Mesodermal cell (in vitro differentiated cells): ENCODE measurements at regions not wholly inside any gene's neighbourhood (a gene's known extent, or its start where the extent isn't known, plus 50 kb on each side); places are given as distances from the start of the nearest gene placed in this dataset.

Experiments
- H3K27ac ChIP-seq: 2 replicates; pipeline ENCODE4 v1.7.0; 2013; ENCODE audit warnings: mild to moderate bottlenecking, low read depth, low read length, moderate library complexity; ENCODE audit not compliant: severe bottlenecking
- H3K36me3 ChIP-seq: 2 replicates; pipeline ENCODE4 v1.7.1; 2013; ENCODE audit warnings: mild to moderate bottlenecking, low read length, moderate library complexity; ENCODE audit not compliant: control insufficient read depth, insufficient read depth
- H3K4me1 ChIP-seq: one replicate; pipeline ENCODE4 v1.7.1; 2013; ENCODE audit warnings: mild to moderate bottlenecking, low read length; ENCODE audit not compliant: insufficient read depth, control insufficient read depth, poor library complexity, severe bottlenecking
- H3K4me3 ChIP-seq: 2 replicates; pipeline ENCODE4 v1.7.0; 2013; ENCODE audit warnings: low read length, control low read depth, mild to moderate bottlenecking; ENCODE audit not compliant: insufficient read depth, poor library complexity, severe bottlenecking; ENCODE audit errors: extremely low read depth
- H3K9me3 ChIP-seq: 2 replicates; pipeline ENCODE4 v1.7.1; 2013; ENCODE audit warnings: mild to moderate bottlenecking, low read length, moderate library complexity; ENCODE audit not compliant: control insufficient read depth
- WGBS, 2 experiments: methylation state at CpG; one replicate each; pipeline ENCODE4 v1.1.5; 2013; ENCODE audit warnings: missing lambda C conversion rate in 2 of 2; ENCODE audit not compliant: insufficient coverage in 2 of 2; 5-methylcytosine and 5-hydroxymethylcytosine counted together

GRCh38 chr2:226330206-226330605, 469.4 kb downstream of the IRS1 start:
- no peak overlapping the region for H3K4me3 ChIP-seq

DNA sequence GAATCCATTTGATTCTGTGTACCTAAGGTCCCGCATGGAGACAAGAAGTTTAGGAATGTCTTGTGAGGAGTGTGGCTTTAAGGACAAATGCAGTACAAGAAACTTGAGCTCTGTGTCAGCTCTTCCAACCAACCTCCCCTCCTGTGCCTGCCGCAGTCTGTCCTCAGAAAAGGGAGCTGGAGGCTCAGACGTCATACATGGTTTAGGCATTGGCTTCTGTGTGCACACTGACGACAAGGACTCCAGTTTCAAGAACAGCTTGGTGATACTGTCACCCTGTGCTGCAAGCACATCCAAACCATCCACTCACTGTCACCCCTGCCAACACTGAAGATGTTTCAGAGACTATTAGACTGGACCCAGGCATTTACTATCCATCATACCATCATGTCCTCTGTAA, 470.4 kb downstream of the IRS1 start:
- H3K27ac ChIP-seq = no peak overlapping the region
- H3K4me3 ChIP-seq = no peak overlapping the region
- 92 to 100% methylated on average over 4 of the region's 4 CpGs for WGBS, 2 experiments
- H3K9me3 ChIP-seq = no peaks in the 10 kb centered on the region
- no peaks in the 10 kb centered on the region for H3K36me3 ChIP-seq
- no peaks in the 10 kb centered on the region for H3K4me1 ChIP-seq

More at GRCh38 chr2:226330206-226330605, 469.4 kb downstream of the IRS1 start:
- no peaks in the 10 kb centered on the region for H3K36me3 ChIP-seq
- H3K4me1 ChIP-seq = no peaks in the 10 kb centered on the region
- no peaks in the 10 kb centered on the region for H3K9me3 ChIP-seq
- H3K27ac ChIP-seq = no peak overlapping the region

DNA sequence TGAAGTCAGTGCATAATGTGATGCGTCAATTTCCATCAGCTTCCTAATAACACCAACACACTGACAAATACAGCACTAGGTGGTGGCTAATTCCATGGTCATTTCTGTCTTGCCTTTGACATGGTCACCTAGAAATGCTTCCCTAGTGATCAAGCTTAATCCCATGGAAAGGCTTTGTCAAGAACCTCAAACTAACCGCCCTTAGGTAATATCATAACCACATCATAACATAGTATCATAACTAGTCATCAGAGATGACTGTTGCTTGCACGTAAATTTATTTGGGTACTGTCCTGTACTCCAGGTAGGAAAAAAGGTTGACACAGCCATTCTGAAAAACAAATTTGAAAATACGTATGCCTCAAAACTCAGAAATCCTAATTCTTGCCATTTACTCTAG, 471.8 kb downstream of the IRS1 start:
- H3K9me3 ChIP-seq = no peaks in the 10 kb centered on the region
- no peaks in the 10 kb centered on the region for H3K36me3 ChIP-seq
- 90 to 100% methylated on average over 2 of the region's 4 CpGs for WGBS, 2 experiments
- no peak overlapping the region for H3K27ac ChIP-seq
- no peaks in the 10 kb centered on the region for H3K4me1 ChIP-seq
- H3K4me3 ChIP-seq = no peak overlapping the region

DNA sequence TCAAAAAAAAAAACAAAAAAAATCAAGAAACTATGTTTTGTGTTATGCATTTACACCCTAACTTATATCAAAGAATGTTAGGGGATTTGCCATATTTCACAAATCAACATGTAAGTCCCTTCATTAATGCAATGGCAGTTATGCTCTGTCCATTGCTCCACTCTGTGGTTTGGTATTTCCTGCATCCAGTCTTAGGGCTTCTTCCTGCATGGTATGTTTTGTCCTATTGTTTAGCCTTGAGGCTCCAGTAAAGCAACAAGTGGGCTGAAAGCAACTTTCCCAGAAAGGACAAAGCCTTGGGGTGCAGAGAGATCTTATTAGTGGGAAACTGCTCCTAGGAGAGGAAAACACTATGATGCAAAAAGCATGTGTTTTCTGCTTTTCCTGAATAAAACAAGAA, 474.1 kb downstream of the IRS1 start:
- H3K36me3 ChIP-seq = no peaks in the 10 kb centered on the region
- H3K27ac ChIP-seq = no peak overlapping the region
- no peak overlapping the region for H3K4me3 ChIP-seq
- no peaks in the 10 kb centered on the region for H3K9me3 ChIP-seq
- H3K4me1 ChIP-seq = no peaks in the 10 kb centered on the region

DNA sequence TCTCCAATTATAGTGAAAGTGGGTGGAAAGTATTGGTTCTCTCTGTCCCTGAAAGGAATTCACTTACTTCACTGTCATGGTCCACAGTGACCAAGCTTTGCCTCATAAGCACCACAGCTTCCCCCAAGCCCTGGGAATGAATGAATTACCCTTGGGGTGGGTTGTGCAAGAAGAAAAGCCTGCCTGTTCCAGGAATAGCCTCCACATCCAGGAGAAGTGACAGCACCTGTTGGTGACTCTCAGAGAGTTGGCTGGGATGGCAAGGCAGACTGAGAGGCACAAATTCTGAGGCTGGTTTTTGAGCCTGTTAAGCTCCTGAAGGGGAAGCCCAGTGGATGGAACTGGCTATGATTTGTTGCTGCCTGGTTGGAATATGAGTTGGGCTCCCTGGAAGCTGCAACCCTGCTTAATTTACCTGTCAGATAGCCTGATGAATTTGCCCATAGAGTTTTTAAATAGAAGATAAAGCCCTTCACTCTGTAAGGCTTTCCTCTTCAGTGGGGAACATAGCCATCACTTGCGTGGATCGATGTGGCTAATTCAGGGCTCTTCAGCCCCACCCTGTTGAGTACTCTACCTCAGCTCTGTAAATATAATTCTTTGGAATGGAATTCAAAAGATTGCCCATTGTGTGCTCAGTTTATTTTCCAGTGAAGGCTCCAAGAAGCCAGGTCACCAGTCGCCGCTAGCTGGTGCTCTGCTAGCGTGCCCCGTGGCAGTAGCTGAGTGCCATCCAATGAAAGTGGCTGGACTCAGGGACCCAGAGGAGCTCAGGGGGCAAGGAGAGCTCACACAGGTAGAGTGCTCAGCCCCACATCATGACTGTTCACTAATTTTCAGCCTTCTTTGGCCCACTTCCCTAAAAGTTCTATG, 479.3 kb downstream of the IRS1 start:
- WGBS, 2 experiments = 93 to 100% methylated on average over 4 of the region's 6 CpGs
- Histone ChIP-seq H3K9me3 (no peaks in the 10 kb centered on the region), H3K4me1 (no peaks in the 10 kb centered on the region), H3K36me3 (no peaks in the 10 kb centered on the region), H3K4me3 (no peak overlapping the region), H3K27ac (no peak overlapping the region)

- no peaks in the 10 kb centered on the region for H3K9me3 ChIP-seq
- no peaks in the 10 kb centered on the region for H3K4me1 ChIP-seq
- H3K27ac ChIP-seq = no peak overlapping the region
- 88 to 100% methylated on average over 1 of the region's 2 CpGs for WGBS, 2 experiments
- H3K36me3 ChIP-seq = no peaks in the 10 kb centered on the region
- H3K4me3 ChIP-seq = no peak overlapping the region
Observed at GRCh38 chr2:226317970-226318369, 481.6 kb downstream of the IRS1 start.

- WGBS, 2 experiments = 88 to 100% methylated on average over 2 of the region's 3 CpGs
- H3K4me3 ChIP-seq = no peak overlapping the region
- H3K36me3 ChIP-seq = no peaks in the 10 kb centered on the region
- no peaks in the 10 kb centered on the region for H3K9me3 ChIP-seq
- no peaks in the 10 kb centered on the region for H3K4me1 ChIP-seq
- H3K27ac ChIP-seq = no peak overlapping the region
Observed at GRCh38 chr2:226313060-226313459, 486.6 kb downstream of the IRS1 start.

DNA sequence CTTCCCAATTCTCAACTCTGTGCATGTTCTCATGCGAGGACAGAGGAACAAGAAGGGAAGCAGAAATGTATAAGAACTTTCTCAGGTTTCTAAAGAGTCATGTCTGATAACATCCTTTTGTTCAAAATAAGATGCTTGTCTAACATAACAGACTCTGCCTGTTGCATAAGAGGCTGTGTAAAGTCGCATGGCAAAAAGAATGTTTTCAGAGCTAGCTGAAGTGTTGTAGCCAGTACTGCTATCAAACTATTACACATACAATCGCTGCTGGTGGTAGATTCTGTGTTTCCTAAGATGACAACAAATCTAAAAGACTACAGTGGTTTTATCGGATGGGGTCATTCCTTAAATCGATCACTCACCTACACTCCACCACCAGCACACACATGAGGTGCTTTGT, 487.5 kb downstream of the IRS1 start:
- Histone ChIP-seq H3K27ac (no peak overlapping the region), H3K36me3 (no peaks in the 10 kb centered on the region), H3K9me3 (no peaks in the 10 kb centered on the region), H3K4me3 (no peak overlapping the region), H3K4me1 (no peaks in the 10 kb centered on the region)
- WGBS, 2 experiments = 100% methylated on average over 1 of the region's 5 CpGs; no CpG with 5 or more reads in 1 of the 2 experiments

- Histone ChIP-seq H3K27ac (no peak overlapping the region), H3K4me1 (no peaks in the 10 kb centered on the region), H3K9me3 (no peaks in the 10 kb centered on the region), H3K36me3 (no peaks in the 10 kb centered on the region), H3K4me3 (no peak overlapping the region)
- 76 to 93% methylated on average over 2 to 3 of the region's 6 CpGs for WGBS, 2 experiments
Observed at GRCh38 chr2:226310146-226310545, 489.5 kb downstream of the IRS1 start.

- no peak overlapping the region for H3K4me3 ChIP-seq
- WGBS, 2 experiments = 75 to 100% methylated on average over 2 of the region's 2 CpGs
Observed at GRCh38 chr2:226308986-226309385, 490.6 kb downstream of the IRS1 start.

DNA sequence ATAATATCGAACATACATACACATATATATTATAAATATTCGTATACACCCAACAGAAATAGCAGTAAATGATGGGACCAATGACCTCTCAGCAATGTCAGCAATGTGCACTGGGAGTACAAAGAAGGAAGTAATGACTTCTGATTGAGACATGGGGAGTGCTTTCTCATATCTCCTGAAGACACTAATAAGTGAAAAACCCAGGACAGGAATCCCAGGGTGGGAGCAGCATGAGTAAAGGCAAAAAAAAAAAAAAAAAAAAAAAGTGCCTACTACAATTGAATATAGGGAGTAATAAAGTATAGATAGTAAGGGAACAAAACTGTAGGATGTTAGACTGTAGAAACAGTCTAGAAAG, 491.3 kb downstream of the IRS1 start:
- H3K9me3 ChIP-seq = no peaks in the 10 kb centered on the region
- H3K36me3 ChIP-seq = no peaks in the 10 kb centered on the region
- no peak overlapping the region for H3K27ac ChIP-seq
- H3K4me1 ChIP-seq = no peaks in the 10 kb centered on the region
- WGBS, 2 experiments = no CpG with 5 or more reads among the region's 2 CpGs
- no peak overlapping the region for H3K4me3 ChIP-seq

More at GRCh38 chr2:226308986-226309385, 490.6 kb downstream of the IRS1 start:
- Histone ChIP-seq H3K4me1 (no peaks in the 10 kb centered on the region), H3K9me3 (no peaks in the 10 kb centered on the region), H3K27ac (no peak overlapping the region), H3K36me3 (no peaks in the 10 kb centered on the region)
